RWPE1 (cell line): ENCODE measurements at regions not wholly inside any gene's neighbourhood (a gene's known extent, or its start where the extent isn't known, plus 50 kb on each side); places are given as distances from the start of the nearest gene placed in this dataset.

Experiments used
- CTCF ChIA-PET: fragments of 350-600 bp; sonication (Branson Sonifier 250); formaldehyde crosslinking; extraction: SDS; loops from one replicate; lab custom pipeline; 2021; lab: Yijun Ruan, JAX
- POLR2A ChIA-PET: fragments of 400-600 bp; formaldehyde crosslinking; extraction: SDS; loops from one replicate; lab custom pipeline; 2020; ENCODE audit warnings: antibody characterized with exemption; ENCODE audit not compliant: low non-redundant PET; lab: Yijun Ruan, JAX
- DNase-seq: peaks from one replicate; pipeline ENCODE4 v3.0.0; 2012; ENCODE audit warnings: low spot score
- H3K27ac ChIP-seq: fragments of 450-650 bp; 2 replicates; pipeline ENCODE4 v1.5.1; 2017
- CTCF ChIP-seq: fragments of 450-650 bp; conservative IDR thresholded peaks from 2 replicates; pipeline ENCODE4 v1.5.1; 2017; ENCODE audit warnings: low read depth, mild to moderate bottlenecking

GRCh38 chr6:130624046-130624445 lies 203.2 kb upstream of the SMLR1 start:
- no peak for TF ChIP-seq CTCF
- CTCF ChIA-PET, result no interaction called here
- H3K27ac ChIP-seq, result no peak overlapping the region
- no peak for DNase-seq
- POLR2A ChIA-PET, result no interaction called here

GRCh38 chr6:130625825-130626527 lies 201.2 kb upstream of the SMLR1 start:
- no peak for TF ChIP-seq CTCF
- DNase-seq, result peak; percentile 25
- ChIA-PET POLR2A (no interaction called here), CTCF (no interaction called here)
- H3K27ac ChIP-seq, result no peak overlapping the region

- CTCF ChIA-PET, result interaction anchor here (0.6 kb wide), 1 partner anchor 69 kb away, joined by 3 read pairs; no protein-coding TSS in a partner anchor
- H3K27ac ChIP-seq, result no peak overlapping the region
- POLR2A ChIA-PET, result no interaction called here
- no peak for TF ChIP-seq CTCF
- no peak for DNase-seq
These were observed 198.3 kb upstream of the SMLR1 start for GRCh38 chr6:130628862-130629261.

GRCh38 chr6:130629640-130630039 lies 197.6 kb upstream of the SMLR1 start:
- H3K27ac ChIP-seq, result no peak overlapping the region
- ChIA-PET POLR2A (no interaction called here), CTCF (no interaction called here)
- TF ChIP-seq CTCF, result no peak
- no peak for DNase-seq

- ChIA-PET CTCF (interaction anchor here (0.5 to 0.6 kb wide), 2 partner anchors 718 to 848 kb away, joined by 4 read pairs; no protein-coding TSS in a partner anchor), POLR2A (no interaction called here)
- H3K27ac ChIP-seq, result no peak overlapping the region
- TF ChIP-seq CTCF, result no peak
- no peak for DNase-seq
These were observed 194.9 kb upstream of the SMLR1 start for GRCh38 chr6:130632277-130632676.

- DNase-seq, result no peak
- no peak for TF ChIP-seq CTCF
- ChIA-PET POLR2A (no interaction called here), CTCF (interaction anchor here (0.6 to 0.7 kb wide), 2 partner anchors 847 to 1032 kb away, joined by 3 to 4 read pairs; no protein-coding TSS in a partner anchor)
- H3K27ac ChIP-seq, result no peak overlapping the region
These were observed 194.3 kb upstream of the SMLR1 start for GRCh38 chr6:130632897-130633296.
